Gastrocnemius medialis (tissue), 4 donors: ENCODE measurements at regions not wholly inside any gene's neighbourhood (a gene's known extent, or its start where the extent isn't known, plus 50 kb on each side); places are given as distances from the start of the nearest gene placed in this dataset.

Source experiments
- POLR2A ChIP-seq, 2 donors: fragments of 450-650 bp; IDR thresholded peaks; one replicate each; pipeline ENCODE4 v1.6.1; 2017; ENCODE audit warnings: antibody characterized with exemption in 2 of 2, mild to moderate bottlenecking in 2 of 2, moderate library complexity in 2 of 2
- TF ChIP-seq, protein P1 (sequence below), 5 experiments: fragments of 450-650 bp in 3 of 5; fragments of 200-600 bp in 2 of 5; sonication (generic) in 2 of 5; IDR thresholded peaks in 4 of 5; conservative IDR thresholded peaks in 1 of 5; 1 replicate in 4 of 5; 2 replicates in 1 of 5; pipeline ENCODE4 v1.5.1; 2016 to 2019; ENCODE audit warnings: antibody characterized with exemption in 5 of 5, mild to moderate bottlenecking in 3 of 5, moderate library complexity in 3 of 5

DNA sequence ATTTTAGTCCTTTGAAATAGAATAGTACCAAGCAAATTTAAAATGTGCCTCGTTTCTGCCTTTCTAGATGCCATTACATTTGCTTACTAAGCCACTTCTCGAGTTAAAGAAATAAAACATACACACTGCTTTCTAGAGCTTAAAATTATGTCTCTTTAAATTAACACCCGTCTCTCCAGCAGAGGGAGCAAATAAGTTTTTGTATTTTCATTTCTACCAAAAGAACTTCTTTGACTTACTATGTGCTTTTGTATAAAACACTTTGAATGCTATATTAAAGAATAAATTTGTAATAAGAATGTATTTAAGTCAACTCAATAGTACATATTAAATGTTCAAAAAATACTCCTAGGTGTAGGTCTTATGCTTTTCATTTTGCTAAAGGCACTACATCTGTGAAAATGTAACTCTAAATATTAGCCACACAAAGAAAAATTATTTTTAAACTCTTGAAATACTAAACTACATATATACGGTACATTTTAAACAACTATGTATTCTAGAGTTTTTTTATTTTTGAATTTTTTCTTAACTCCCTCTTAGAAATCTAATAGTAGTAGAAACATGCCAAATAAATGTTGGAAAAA, 269.3 kb upstream of the MIR17HG start:
- TF ChIP-seq POLR2A (IDR thresholded peaks at IDR 0.05): no peak
- TF ChIP-seq, protein P1, sequence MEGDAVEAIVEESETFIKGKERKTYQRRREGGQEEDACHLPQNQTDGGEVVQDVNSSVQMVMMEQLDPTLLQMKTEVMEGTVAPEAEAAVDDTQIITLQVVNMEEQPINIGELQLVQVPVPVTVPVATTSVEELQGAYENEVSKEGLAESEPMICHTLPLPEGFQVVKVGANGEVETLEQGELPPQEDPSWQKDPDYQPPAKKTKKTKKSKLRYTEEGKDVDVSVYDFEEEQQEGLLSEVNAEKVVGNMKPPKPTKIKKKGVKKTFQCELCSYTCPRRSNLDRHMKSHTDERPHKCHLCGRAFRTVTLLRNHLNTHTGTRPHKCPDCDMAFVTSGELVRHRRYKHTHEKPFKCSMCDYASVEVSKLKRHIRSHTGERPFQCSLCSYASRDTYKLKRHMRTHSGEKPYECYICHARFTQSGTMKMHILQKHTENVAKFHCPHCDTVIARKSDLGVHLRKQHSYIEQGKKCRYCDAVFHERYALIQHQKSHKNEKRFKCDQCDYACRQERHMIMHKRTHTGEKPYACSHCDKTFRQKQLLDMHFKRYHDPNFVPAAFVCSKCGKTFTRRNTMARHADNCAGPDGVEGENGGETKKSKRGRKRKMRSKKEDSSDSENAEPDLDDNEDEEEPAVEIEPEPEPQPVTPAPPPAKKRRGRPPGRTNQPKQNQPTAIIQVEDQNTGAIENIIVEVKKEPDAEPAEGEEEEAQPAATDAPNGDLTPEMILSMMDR (IDR thresholded peaks at IDR 0.05 in 4 of 5, conservative IDR thresholded peaks at IDR 0.05 in 1 of 5): no peak
